Effector memory CD8-positive, alpha-beta T cell (primary cell): ENCODE measurements at regions not wholly inside any gene's neighbourhood (a gene's known extent, or its start where the extent isn't known, plus 50 kb on each side); places are given as distances from the start of the nearest gene placed in this dataset.

ENCODE experiments used
- ATAC-seq: fragments of 150-1000 bp; cut with Tn5 transposase; replicated peaks from 2 replicates; pipeline ENCODE4 v1.10.0; 2021; ENCODE audit warnings: mild to moderate bottlenecking, moderate library complexity
- DNase-seq, 3 experiments: peaks; one replicate each; pipeline ENCODE4 v3.0.0; 2021
- H3K27ac Mint-ChIP-seq, 2 donors: one replicate each; pipeline ENCODE4 v1.8.0; 2022; ENCODE audit warnings: mild to moderate bottlenecking in 2 of 2, mixed read lengths in 2 of 2, moderate library complexity in 2 of 2
- H3K27me3 Mint-ChIP-seq, 2 donors: one replicate each; pipeline ENCODE4 v1.8.0; 2022; ENCODE audit warnings: mixed read lengths in 2 of 2
- H3K36me3 Mint-ChIP-seq: one replicate; pipeline ENCODE4 v1.8.0; 2022; ENCODE audit warnings: mild to moderate bottlenecking, moderate library complexity, mixed read lengths; ENCODE audit not compliant: insufficient read depth
- H3K4me1 Mint-ChIP-seq, 2 donors: one replicate each; pipeline ENCODE4 v1.8.0; 2022; ENCODE audit warnings: low read depth in 2 of 2, mixed read lengths in 2 of 2
- H3K4me3 Mint-ChIP-seq, 2 donors: one replicate each; pipeline ENCODE4 v1.8.0; 2022; ENCODE audit warnings: mild to moderate bottlenecking in 2 of 2, mixed read lengths in 2 of 2, moderate library complexity in 2 of 2
- H3K9me3 Mint-ChIP-seq, 2 donors: one replicate each; pipeline ENCODE4 v1.8.0; 2022; ENCODE audit warnings: mixed read lengths in 2 of 2

DNA sequence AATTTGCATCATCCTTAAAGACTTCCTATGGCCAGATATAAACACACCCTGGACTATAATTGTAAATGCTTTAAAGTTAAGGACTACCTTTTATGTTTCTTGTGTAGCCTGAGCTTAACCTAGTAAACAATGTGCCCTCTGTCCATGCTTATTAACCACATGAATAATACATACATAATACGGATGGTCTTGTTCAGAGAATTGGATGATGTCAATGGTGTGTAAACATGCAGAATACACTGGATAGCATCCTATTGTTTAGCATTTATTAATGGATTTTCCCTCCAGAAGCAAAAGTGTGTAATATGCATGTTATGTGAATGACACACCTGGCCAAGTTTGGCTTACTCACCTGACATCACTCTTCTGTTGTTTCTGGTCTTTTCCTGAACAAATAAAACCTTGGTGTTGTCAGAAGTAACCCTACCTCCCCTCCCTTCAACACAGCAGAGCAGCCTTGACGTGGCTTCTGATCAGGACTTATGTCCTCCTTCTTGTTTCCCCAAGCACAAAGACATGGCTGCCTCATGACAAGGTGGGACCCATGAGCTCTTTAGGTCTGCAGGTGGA, 517.9 kb downstream of the MTRR start:
- H3K27me3 Mint-ChIP-seq, result no peaks in the 10 kb centered on the region
- H3K36me3 Mint-ChIP-seq, result no peaks in the 10 kb centered on the region
- no peaks in the 10 kb centered on the region for H3K4me1 Mint-ChIP-seq
- ATAC-seq (no peak), DNase-seq (no peak)
- H3K4me3 Mint-ChIP-seq, result no peak overlapping the region
- H3K9me3 Mint-ChIP-seq, result peaks cover 9 to 30% of the 10 kb centered on the region in 2 donors
- no peak overlapping the region for H3K27ac Mint-ChIP-seq

DNA sequence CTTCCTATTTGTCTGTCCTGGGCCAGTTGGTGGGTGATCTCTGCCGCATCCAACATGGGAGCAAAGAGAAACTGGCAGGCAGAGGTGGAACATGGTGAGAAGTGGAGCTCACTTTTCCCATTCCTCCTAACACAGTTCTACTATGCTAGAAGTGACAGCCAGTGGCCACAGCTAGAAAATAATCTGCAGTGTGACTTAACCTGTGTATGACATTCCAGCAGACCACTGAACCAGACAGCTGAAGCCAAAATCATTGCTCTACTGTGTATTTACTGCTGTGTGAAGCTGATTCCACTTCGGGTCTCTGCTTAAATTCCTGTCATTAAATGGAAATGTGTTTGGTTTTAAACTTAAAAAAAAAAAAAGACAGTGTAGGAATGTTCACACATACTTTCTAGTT, 523.0 kb downstream of the MTRR start:
- ATAC-seq (no peak), DNase-seq (no peak)
- H3K27me3 Mint-ChIP-seq, result no peaks in the 10 kb centered on the region
- H3K27ac Mint-ChIP-seq, result no peak overlapping the region
- H3K4me3 Mint-ChIP-seq, result no peak overlapping the region
- H3K36me3 Mint-ChIP-seq, result no peaks in the 10 kb centered on the region
- no peaks in the 10 kb centered on the region for H3K4me1 Mint-ChIP-seq
- H3K9me3 Mint-ChIP-seq, result peaks cover 10 to 23% of the 10 kb centered on the region in 2 donors

DNA sequence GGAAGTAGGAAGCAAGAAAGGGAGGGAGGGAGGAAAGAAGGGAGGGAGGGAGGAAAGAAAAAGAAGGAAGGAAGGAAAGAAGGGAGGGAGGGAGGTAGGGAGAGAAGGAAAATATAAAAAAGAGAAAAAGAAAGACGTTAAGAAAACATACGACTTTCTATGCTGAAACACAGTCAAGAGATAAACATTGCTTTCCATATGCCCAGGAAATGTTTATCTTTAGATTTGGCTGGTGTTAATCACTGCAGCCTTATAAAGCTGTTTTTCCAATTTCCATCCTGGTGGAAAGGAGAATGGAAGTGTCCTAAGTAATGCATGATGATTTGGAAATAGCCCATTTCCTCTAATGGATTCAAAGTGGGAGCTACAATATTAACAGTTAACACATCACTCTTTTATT, 524.3 kb downstream of the MTRR start:
- no peak overlapping the region for H3K27ac Mint-ChIP-seq
- ATAC-seq (no peak), DNase-seq (no peak)
- no peaks in the 10 kb centered on the region for H3K36me3 Mint-ChIP-seq
- H3K4me3 Mint-ChIP-seq, result no peak overlapping the region
- H3K9me3 Mint-ChIP-seq, result peaks cover 10 to 23% of the 10 kb centered on the region in 2 donors
- H3K27me3 Mint-ChIP-seq, result no peaks in the 10 kb centered on the region
- no peaks in the 10 kb centered on the region for H3K4me1 Mint-ChIP-seq

DNA sequence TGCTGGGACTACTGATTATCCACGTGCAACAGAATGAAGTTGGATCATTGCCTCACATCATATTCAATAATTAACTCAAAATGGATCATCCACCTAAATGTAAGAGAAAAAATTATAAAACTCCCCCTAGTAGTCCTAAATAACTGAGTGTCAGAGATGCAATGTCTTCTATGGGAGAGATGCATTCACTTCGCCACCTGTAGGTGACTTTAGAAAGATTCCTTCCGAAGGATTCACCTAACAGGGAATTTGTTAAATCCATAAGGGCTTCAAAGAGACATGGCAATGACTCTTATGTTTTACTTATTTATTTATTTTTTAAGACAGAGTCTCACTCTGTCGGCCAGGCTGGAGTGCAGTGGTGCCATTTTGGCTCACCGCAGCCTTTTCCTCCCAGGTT, 526.0 kb downstream of the MTRR start:
- no peak overlapping the region for H3K27ac Mint-ChIP-seq

DNA sequence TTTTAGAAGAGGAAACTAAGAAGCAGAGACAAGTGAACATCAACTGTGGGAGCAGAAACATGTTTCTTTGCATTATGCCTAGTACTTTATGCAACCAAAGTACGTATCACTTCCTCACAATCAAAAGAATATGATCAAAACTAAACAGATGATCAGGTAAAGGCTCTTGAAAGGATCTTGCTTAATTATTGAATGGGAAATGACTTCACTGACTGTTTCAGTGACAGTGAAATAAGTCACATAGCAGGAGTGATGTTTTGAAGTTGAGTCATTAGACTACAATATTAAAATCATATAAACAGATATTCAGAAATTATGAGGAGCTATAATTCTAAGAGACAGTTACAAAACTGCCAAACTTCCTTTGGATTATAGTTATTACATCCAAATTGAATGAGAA, 527.3 kb downstream of the MTRR start:
- Mint-ChIP-seq H3K27me3 (no peaks in the 10 kb centered on the region), H3K27ac (no peak overlapping the region), H3K4me1 (no peaks in the 10 kb centered on the region), H3K4me3 (no peak overlapping the region), H3K9me3 (peaks cover 0 to 4% of the 10 kb centered on the region in 2 donors), H3K36me3 (no peaks in the 10 kb centered on the region)
- ATAC-seq (no peak), DNase-seq (no peak)

More for the DNA sequence above, 526.0 kb downstream of the MTRR start:
- Mint-ChIP-seq H3K36me3 (no peaks in the 10 kb centered on the region), H3K4me3 (no peak overlapping the region), H3K9me3 (peaks cover 8 to 9% of the 10 kb centered on the region in 2 donors), H3K27me3 (no peaks in the 10 kb centered on the region), H3K4me1 (no peaks in the 10 kb centered on the region)
- no peak for DNase-seq
- no peak for ATAC-seq

- Mint-ChIP-seq H3K4me1 (no peaks in the 10 kb centered on the region), H3K36me3 (no peaks in the 10 kb centered on the region), H3K27ac (no peak overlapping the region), H3K27me3 (no peaks in the 10 kb centered on the region), H3K9me3 (peaks cover 0 to 4% of the 10 kb centered on the region in 2 donors), H3K4me3 (no peak overlapping the region)
- no peak for DNase-seq
- ATAC-seq, result no peak
Measured at GRCh38 chr5:8396756-8397155, 527.8 kb downstream of the MTRR start.

- Mint-ChIP-seq H3K4me3 (no peak overlapping the region), H3K27ac (no peak overlapping the region), H3K4me1 (no peaks in the 10 kb centered on the region), H3K27me3 (no peaks in the 10 kb centered on the region), H3K36me3 (no peaks in the 10 kb centered on the region), H3K9me3 (peaks cover 0 to 5% of the 10 kb centered on the region in 2 donors)
- DNase-seq, result no peak
- ATAC-seq, result no peak
Measured at GRCh38 chr5:8399471-8399870, 530.5 kb downstream of the MTRR start.

- Mint-ChIP-seq H3K27ac (no peak overlapping the region), H3K4me1 (no peaks in the 10 kb centered on the region), H3K4me3 (no peak overlapping the region), H3K9me3 (peaks cover 8 to 9% of the 10 kb centered on the region in 2 donors), H3K27me3 (no peaks in the 10 kb centered on the region), H3K36me3 (no peaks in the 10 kb centered on the region)
- no peak for DNase-seq
- ATAC-seq, result no peak
Measured at GRCh38 chr5:8408258-8408657, 539.3 kb downstream of the MTRR start.

GRCh38 chr5:8410618-8411017, 541.7 kb downstream of the MTRR start:
- no peak for ATAC-seq
- H3K4me3 Mint-ChIP-seq, result no peak overlapping the region

DNA sequence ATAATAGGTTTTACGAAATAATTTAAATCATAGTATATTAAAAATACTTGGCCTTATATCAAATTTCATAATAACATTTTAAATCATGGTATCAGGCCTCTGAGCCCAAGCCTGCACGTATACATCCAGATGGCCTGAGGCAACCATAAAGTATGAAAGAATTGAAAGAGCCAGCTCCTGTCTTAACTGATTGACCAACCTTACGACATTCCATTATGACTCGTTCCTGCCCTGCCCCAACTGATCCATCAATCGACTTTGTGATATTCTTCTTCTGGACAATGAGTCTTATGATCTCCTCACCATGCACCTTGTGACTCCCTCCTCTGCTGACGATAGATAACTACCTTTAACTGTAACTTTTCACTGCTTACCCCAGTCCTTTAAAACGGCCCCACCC, 545.0 kb downstream of the MTRR start:
- Mint-ChIP-seq H3K9me3 (peaks cover 13 to 28% of the 10 kb centered on the region in 2 donors), H3K27me3 (no peaks in the 10 kb centered on the region), H3K4me1 (no peaks in the 10 kb centered on the region), H3K36me3 (no peaks in the 10 kb centered on the region), H3K4me3 (no peak overlapping the region), H3K27ac (no peak overlapping the region)
- DNase-seq (no peak), ATAC-seq (no peak)

More at GRCh38 chr5:8410618-8411017, 541.7 kb downstream of the MTRR start:
- DNase-seq, result no peak
- H3K27me3 Mint-ChIP-seq, result no peaks in the 10 kb centered on the region
- peaks cover 12 to 23% of the 10 kb centered on the region in 2 donors for H3K9me3 Mint-ChIP-seq
- H3K36me3 Mint-ChIP-seq, result no peaks in the 10 kb centered on the region
- H3K27ac Mint-ChIP-seq, result no peak overlapping the region
- no peaks in the 10 kb centered on the region for H3K4me1 Mint-ChIP-seq

- no peak for ATAC-seq
- H3K4me3 Mint-ChIP-seq, result no peak overlapping the region
- DNase-seq, result no peak
Measured at GRCh38 chr5:8417316-8418048, 548.5 kb downstream of the MTRR start.

DNA sequence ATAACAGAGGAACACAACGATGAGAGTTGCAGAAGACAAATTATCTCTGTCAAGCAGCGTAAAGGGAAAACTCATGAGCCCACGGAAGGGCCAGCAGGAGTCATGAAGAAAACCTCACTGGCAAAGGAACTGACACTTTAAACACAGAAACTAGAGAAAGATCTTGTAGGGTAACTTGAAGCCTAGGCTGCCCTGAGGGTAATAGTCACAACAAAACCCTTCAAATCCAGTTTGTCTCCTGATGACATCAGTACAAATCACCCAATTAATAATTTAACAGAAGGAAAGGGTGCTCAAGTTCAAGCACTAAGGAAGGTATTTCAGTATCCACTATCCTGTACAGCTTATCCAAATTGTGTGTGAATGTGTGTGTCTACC, 549.1 kb downstream of the MTRR start:
- Mint-ChIP-seq H3K27me3 (no peaks in the 10 kb centered on the region), H3K4me3 (no peak overlapping the region), H3K27ac (no peak overlapping the region), H3K9me3 (peaks cover 7 to 20% of the 10 kb centered on the region in 2 donors), H3K4me1 (no peaks in the 10 kb centered on the region), H3K36me3 (no peaks in the 10 kb centered on the region)
- ATAC-seq (no peak), DNase-seq (no peak)

More at GRCh38 chr5:8417316-8418048, 548.5 kb downstream of the MTRR start:
- Mint-ChIP-seq H3K27ac (no peak overlapping the region), H3K27me3 (no peaks in the 10 kb centered on the region), H3K36me3 (no peaks in the 10 kb centered on the region), H3K4me1 (no peaks in the 10 kb centered on the region), H3K9me3 (peaks cover 7 to 20% of the 10 kb centered on the region in 2 donors)

GRCh38 chr5:8429778-8430758, 561.1 kb downstream of the MTRR start:
- H3K4me3 Mint-ChIP-seq, result no peak overlapping the region
- no peaks in the 10 kb centered on the region for H3K27me3 Mint-ChIP-seq
- no peaks in the 10 kb centered on the region for H3K36me3 Mint-ChIP-seq
- H3K9me3 Mint-ChIP-seq, result peaks cover 8 to 9% of the 10 kb centered on the region in 2 donors
- no peak overlapping the region for H3K27ac Mint-ChIP-seq
- H3K4me1 Mint-ChIP-seq, result no peaks in the 10 kb centered on the region
- DNase-seq (no peak), ATAC-seq (no peak)
